Left lobe of liver (tissue), 2 donors: ENCODE measurements at regions not wholly inside any gene's neighbourhood (a gene's known extent, or its start where the extent isn't known, plus 50 kb on each side); places are given as distances from the start of the nearest gene placed in this dataset.
"Not testable (repeated sequence)": the region's sequence is repeated elsewhere in the genome, so short reads cannot be mapped to it uniquely, and the experiment has no call there.

ENCODE experiments used
- ATAC-seq: fragments of 200-7000 bp; cut with Tn5 transposase; one replicate; pipeline ENCODE4 v1.9.1; 2020; ENCODE audit warnings: mild to moderate bottlenecking, moderate library complexity
- DNase-seq: peaks from one replicate; pipeline ENCODE4 v3.0.0-alpha.2; 2020; ENCODE audit warnings: low spot score
- donor health status: DM: no; HTN: no; CAD: no; lungs with moderate emphysema.
- donor health status: DM: no; HTN: yes; CAD: no.

- ATAC-seq (no peak), DNase-seq (no peak)
Observed at GRCh38 chr16:61195006-61195405, 841.2 kb downstream of the CDH8 start.

GRCh38 chr16:61194573-61194972, 841.7 kb downstream of the CDH8 start:
- DNase-seq (no peak), ATAC-seq (no peak)

GRCh38 chr16:61182391-61182790, 853.8 kb downstream of the CDH8 start:
- ATAC-seq: no peak
- no peak for DNase-seq

GRCh38 chr16:61181982-61182381, 854.3 kb downstream of the CDH8 start:
- DNase-seq (no peak), ATAC-seq (no peak)

GRCh38 chr16:61179561-61179960, 856.7 kb downstream of the CDH8 start:
- DNase-seq: no peak
- ATAC-seq: no peak

- DNase-seq: no peak
Observed at GRCh38 chr16:61165797-61166196, 870.4 kb downstream of the CDH8 start.

GRCh38 chr16:61150351-61150750, 885.9 kb downstream of the CDH8 start:
- DNase-seq: no peak
- ATAC-seq: no peak

More at GRCh38 chr16:61165797-61166196, 870.4 kb downstream of the CDH8 start:
- ATAC-seq: no peak

- no peak for DNase-seq
- no peak for ATAC-seq
Observed at GRCh38 chr16:61149709-61150108, 886.5 kb downstream of the CDH8 start.

GRCh38 chr16:61148930-61149329, 887.3 kb downstream of the CDH8 start:
- DNase-seq (no peak), ATAC-seq (no peak)

GRCh38 chr16:61146429-61146828, 889.8 kb downstream of the CDH8 start:
- ATAC-seq (no peak), DNase-seq (no peak)

GRCh38 chr16:61131447-61131846, 904.8 kb downstream of the CDH8 start:
- no peak for ATAC-seq
- no peak for DNase-seq

GRCh38 chr16:61128545-61129323, 907.5 kb downstream of the CDH8 start:
- DNase-seq: no peak
- ATAC-seq: no peak

GRCh38 chr16:61105544-61105943, 930.7 kb downstream of the CDH8 start:
- ATAC-seq (no peak), DNase-seq (no peak)

- DNase-seq (no peak), ATAC-seq (no peak)
Observed at GRCh38 chr16:61098505-61098904, 937.7 kb downstream of the CDH8 start.

- ATAC-seq, DNase-seq: not testable (repeated sequence)
Observed at GRCh38 chr16:61091300-61091699, 944.9 kb downstream of the CDH8 start.

GRCh38 chr16:61083711-61084110, 952.5 kb downstream of the CDH8 start:
- no peak for ATAC-seq

GRCh38 chr16:61074324-61074723, 961.9 kb downstream of the CDH8 start:
- no peak for ATAC-seq
- DNase-seq: no peak

More at GRCh38 chr16:61083711-61084110, 952.5 kb downstream of the CDH8 start:
- no peak for DNase-seq

GRCh38 chr16:61057635-61058034, 978.6 kb downstream of the CDH8 start:
- ATAC-seq: no peak

GRCh38 chr16:61050547-61050946, 985.7 kb downstream of the CDH8 start:
- ATAC-seq (no peak), DNase-seq (no peak)

More at GRCh38 chr16:61057635-61058034, 978.6 kb downstream of the CDH8 start:
- no peak for DNase-seq

GRCh38 chr16:61045931-61046330, 990.3 kb downstream of the CDH8 start:
- ATAC-seq: no peak

GRCh38 chr16:61042737-61043136, 993.5 kb downstream of the CDH8 start:
- ATAC-seq: no peak
- DNase-seq: no peak

More at GRCh38 chr16:61045931-61046330, 990.3 kb downstream of the CDH8 start:
- no peak for DNase-seq

- no peak for ATAC-seq
- DNase-seq: no peak
Observed at GRCh38 chr16:61030616-61031015, 1005.6 kb downstream of the CDH8 start.
